Retinal pigment epithelial cell (primary cell): ENCODE measurements at regions not wholly inside any gene's neighbourhood (a gene's known extent, or its start where the extent isn't known, plus 50 kb on each side); places are given as distances from the start of the nearest gene placed in this dataset.

Experiments used
- DNase-seq: peaks from one replicate; pipeline ENCODE4 v3.0.0-alpha.2; 2010; ENCODE audit warnings: low read depth
- H3K4me3 ChIP-seq: 2 replicates; pipeline ENCODE4 v1.5.1; 2011; ENCODE audit warnings: mild to moderate bottlenecking, low read length, control low read depth, moderate library complexity
- CTCF ChIP-seq: conservative IDR thresholded peaks from 2 replicates; pipeline ENCODE4 v1.5.1; 2011; ENCODE audit warnings: low read depth, low read length, control low read depth, inconsistent platforms

- DNase-seq: no peak
- no peak for TF ChIP-seq CTCF
- H3K4me3 ChIP-seq: no peak overlapping the region
Observed at GRCh38 chr5:135635451-135635850, 56.7 kb upstream of the CXCL14 start.

- no peak for TF ChIP-seq CTCF
- H3K4me3 ChIP-seq: no peak overlapping the region
- DNase-seq: no peak
Observed at GRCh38 chr5:135632798-135633197, 54.0 kb upstream of the CXCL14 start.

DNA sequence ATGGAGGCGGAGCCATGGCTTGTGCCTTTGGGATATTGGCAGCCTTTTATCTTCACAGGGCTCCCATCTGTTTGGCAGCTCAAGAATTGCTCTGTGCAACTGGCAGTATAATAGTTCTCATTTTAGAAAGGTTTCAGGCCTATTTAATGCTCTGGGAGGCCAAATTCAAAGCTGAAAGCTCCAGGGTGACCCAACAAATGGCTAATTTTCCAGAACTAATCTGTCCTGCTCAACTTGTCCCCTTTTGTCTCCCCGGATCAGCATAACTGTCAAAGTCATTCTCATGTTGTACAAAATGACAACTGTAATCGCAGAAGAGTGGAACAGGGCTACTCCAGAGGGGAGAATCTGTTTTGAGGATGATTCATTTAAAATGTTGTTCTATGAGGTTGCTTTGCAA lies 52.6 kb upstream of the CXCL14 start:
- no peak overlapping the region for H3K4me3 ChIP-seq
- no peak for DNase-seq
- no peak for TF ChIP-seq CTCF

GRCh38 chr5:135629666-135630065 lies 50.9 kb upstream of the CXCL14 start:
- H3K4me3 ChIP-seq: no peak overlapping the region
- DNase-seq: no peak
- no peak for TF ChIP-seq CTCF

- no peak for TF ChIP-seq CTCF
- H3K4me3 ChIP-seq: no peak overlapping the region
- DNase-seq: no peak
Observed at GRCh38 chr5:135628771-135629563, 50.2 kb upstream of the CXCL14 start.
